H1 (cell line): ENCODE measurements at regions not wholly inside any gene's neighbourhood (a gene's known extent, or its start where the extent isn't known, plus 50 kb on each side); places are given as distances from the start of the nearest gene placed in this dataset.
A peak's percentile ranks its signal among the peaks of the same experiment; 100 is the strongest.

Experiments used
- CTCF ChIA-PET: fragments of 300-600 bp; sonication (Branson Sonifier 250); formaldehyde crosslinking; loops from one replicate; lab custom pipeline; 2021; ENCODE audit not compliant: partially characterized antibody; lab: Charles Lee
- POLR2A ChIA-PET: fragments of 300-600 bp; sonication (Branson Sonifier 250); formaldehyde crosslinking; loops from one replicate; lab custom pipeline; 2021; ENCODE audit warnings: inconsistent platforms; ENCODE audit not compliant: partially characterized antibody; lab: Charles Lee
- DNase-seq, 2 experiments: peaks; one replicate each; pipeline versions ENCODE4 v3.0.0 to v3.0.0-alpha.2; 2010 to 2022; ENCODE audit warnings: low spot score in 2 of 2, low read depth in 1 of 2, mixed read lengths in 1 of 2
- FAIRE-seq: peaks from 2 replicates; lab custom pipeline; 2011; peaks lifted over from hg19 to GRCh38; lab: Jason Lieb, UNC
- H2AFZ ChIP-seq: 2 replicates; pipeline ENCODE4 v1.8.1; 2012; ENCODE audit warnings: low read length, inconsistent platforms
- H2AK5ac ChIP-seq: 2 replicates; pipeline ENCODE4 v1.6.1; 2013; ENCODE audit warnings: low read depth, low read length
- H2BK120ac ChIP-seq: replicated peaks from 2 replicates; pipeline ENCODE3; 2013; ENCODE audit warnings: low read depth, low read length, inconsistent platforms
- H2BK12ac ChIP-seq: 2 replicates; pipeline ENCODE4 v1.6.1; 2013; ENCODE audit warnings: low read depth, low read length
- H2BK15ac ChIP-seq: 2 replicates; pipeline ENCODE4 v1.6.1; 2013; ENCODE audit warnings: low read length
- H2BK20ac ChIP-seq: 2 replicates; pipeline ENCODE4 v1.6.1; 2013; ENCODE audit warnings: low read length
- H2BK5ac ChIP-seq: 2 replicates; pipeline ENCODE4 v1.6.1; 2013; ENCODE audit warnings: low read depth, low read length
- H3K14ac ChIP-seq: 2 replicates; pipeline ENCODE4 v1.6.1; 2013; ENCODE audit warnings: inconsistent platforms; ENCODE audit not compliant: insufficient read length
- H3K18ac ChIP-seq: 2 replicates; pipeline ENCODE4 v1.6.1; 2013; ENCODE audit warnings: low read length; ENCODE audit errors: extremely low read depth
- H3K23ac ChIP-seq: 2 replicates; pipeline ENCODE4 v1.6.1; 2013; ENCODE audit warnings: inconsistent platforms; ENCODE audit not compliant: insufficient read length
- H3K23me2 ChIP-seq: 2 replicates; pipeline ENCODE4 v1.6.1; 2013; ENCODE audit warnings: low read depth, low read length
- H3K27ac ChIP-seq: 2 replicates; pipeline ENCODE4 v1.6.1; 2011; ENCODE audit warnings: low read depth, low read length, inconsistent platforms
- H3K27me3 ChIP-seq, 4 experiments: replicated peaks in 1 of 4; 1 replicate in 1 of 4; 2 replicates in 3 of 4; pipeline versions ENCODE4 v1.6.1 to v1.8.1; 2011 to 2013; ENCODE audit warnings: low read length in 3 of 4, mild to moderate bottlenecking in 3 of 4, inconsistent platforms in 2 of 4, mixed read lengths in 2 of 4, moderate library complexity in 1 of 4; ENCODE audit not compliant: control insufficient read depth in 3 of 4, insufficient read depth in 3 of 4; ENCODE audit errors: extremely low read depth in 1 of 4
- H3K36me3 ChIP-seq, 4 experiments: 2 replicates each; pipeline versions ENCODE4 v1.6.1 to v1.8.1; 2011 to 2013; ENCODE audit warnings: mild to moderate bottlenecking in 4 of 4, low read length in 3 of 4, moderate library complexity in 2 of 4, control low read depth in 1 of 4, inconsistent platforms in 1 of 4; ENCODE audit not compliant: insufficient read depth in 4 of 4, control insufficient read depth in 2 of 4
- H3K4ac ChIP-seq: replicated peaks from 2 replicates; pipeline ENCODE3; 2013; ENCODE audit warnings: low read length, low read depth, mixed read lengths, inconsistent platforms; ENCODE audit not compliant: insufficient read length
- H3K4me1 ChIP-seq, 4 experiments: replicated peaks in 1 of 4; 1 replicate in 1 of 4; 2 replicates in 3 of 4; pipeline versions ENCODE4 v1.6.1 to v1.8.1; 2011 to 2013; ENCODE audit warnings: low read length in 3 of 4, inconsistent platforms in 2 of 4, mixed read lengths in 1 of 4; ENCODE audit not compliant: insufficient read depth in 4 of 4, control insufficient read depth in 3 of 4
- H3K4me2 ChIP-seq, 2 experiments: 2 replicates each; pipeline versions ENCODE4 v1.6.1 to v1.8.1; 2011 to 2013; ENCODE audit warnings: low read depth in 2 of 2, low read length in 2 of 2, control low read depth in 1 of 2, inconsistent platforms in 1 of 2, mild to moderate bottlenecking in 1 of 2; ENCODE audit not compliant: insufficient read depth in 1 of 2
- H3K4me3 ChIP-seq, 4 experiments: fragments of 200-600, 300-600 bp in 1 of 4; sonication (generic), shearing (Covaris generic), sonication (Bioruptor Twin) in 1 of 4; 2 replicates each; pipeline versions ENCODE4 v1.5.1 to v1.8.1; 2011 to 2016; ENCODE audit warnings: low read length in 4 of 4, low read depth in 3 of 4, control low read depth in 2 of 4, inconsistent platforms in 2 of 4, mild to moderate bottlenecking in 2 of 4, mixed read lengths in 1 of 4, moderate library complexity in 1 of 4; ENCODE audit not compliant: insufficient read depth in 2 of 4; ENCODE audit errors: extremely low read depth in 1 of 4
- H3K56ac ChIP-seq: replicated peaks from 2 replicates; pipeline ENCODE3; 2013; ENCODE audit warnings: low read depth, mild to moderate bottlenecking, mixed read lengths, low read length, inconsistent platforms; ENCODE audit not compliant: insufficient read length
- H3K79me1 ChIP-seq: 2 replicates; pipeline ENCODE4 v1.6.1; 2013; ENCODE audit warnings: low read depth, low read length, control low read depth
- H3K79me2 ChIP-seq, 2 experiments: 2 replicates each; pipeline versions ENCODE4 v1.6.1 to v1.8.1; 2012 to 2013; ENCODE audit warnings: low read length in 2 of 2, mild to moderate bottlenecking in 2 of 2, inconsistent platforms in 1 of 2; ENCODE audit not compliant: insufficient read depth in 2 of 2, control insufficient read depth in 1 of 2
- H3K9ac ChIP-seq, 4 experiments: replicated peaks in 1 of 4; 1 replicate in 1 of 4; 2 replicates in 3 of 4; pipeline versions ENCODE4 v1.6.1 to v1.8.1; 2011 to 2013; ENCODE audit warnings: low read depth in 3 of 4, low read length in 3 of 4, control low read depth in 2 of 4, mild to moderate bottlenecking in 2 of 4, moderate library complexity in 2 of 4, inconsistent platforms in 1 of 4; ENCODE audit errors: extremely low read depth in 1 of 4
- H3K9me3 ChIP-seq, 2 experiments: 2 replicates each; pipeline versions ENCODE4 v1.6.1 to v1.8.1; 2012 to 2013; ENCODE audit warnings: mild to moderate bottlenecking in 2 of 2, moderate library complexity in 2 of 2, control low read depth in 1 of 2, inconsistent platforms in 1 of 2, low read depth in 1 of 2, low read length in 1 of 2, mixed read lengths in 1 of 2; ENCODE audit not compliant: insufficient read depth in 2 of 2
- H4K20me1 ChIP-seq, 2 experiments: replicated peaks in 1 of 2; 2 replicates each; pipeline versions ENCODE3 to v1.8.1; 2011 to 2013; ENCODE audit warnings: inconsistent platforms in 2 of 2, low read length in 2 of 2, mild to moderate bottlenecking in 1 of 2; ENCODE audit not compliant: insufficient read depth in 2 of 2, control insufficient read depth in 1 of 2
- H4K5ac ChIP-seq: 2 replicates; pipeline ENCODE4 v1.6.1; 2013; ENCODE audit warnings: low read length, low read depth, mixed read lengths, inconsistent platforms; ENCODE audit not compliant: insufficient read length
- H4K8ac ChIP-seq: 2 replicates; pipeline ENCODE4 v1.8.0; 2013; ENCODE audit warnings: mild to moderate bottlenecking, moderate library complexity, low read length, inconsistent platforms; ENCODE audit not compliant: insufficient read depth; ENCODE audit errors: extremely low read depth
- H4K91ac ChIP-seq: replicated peaks from 2 replicates; pipeline ENCODE3; 2013; ENCODE audit warnings: low read length, mixed read lengths, inconsistent platforms; ENCODE audit not compliant: insufficient read length
- RAD21 ChIP-seq, 2 experiments: IDR thresholded peaks in 1 of 2; conservative IDR thresholded peaks in 1 of 2; 2 replicates each; pipeline ENCODE4 v1.6.1; 2011; ENCODE audit warnings: low read depth in 2 of 2, low read length in 2 of 2, improper control_type of control experiment in 1 of 2, inconsistent platforms in 1 of 2, mild to moderate bottlenecking in 1 of 2, moderate library complexity in 1 of 2
- SIRT6 ChIP-seq: IDR thresholded peaks from one replicate; pipeline ENCODE4 v1.7.1; 2012; ENCODE audit warnings: low read length, inconsistent platforms
- WGBS, 2 experiments: shearing (Covaris generic) in 1 of 2; methylation state at CpG; one replicate each; pipeline versions ENCODE4 v1.1.6 to v1.1.7; 2013 to 2015; ENCODE audit warnings: low lambda C conversion rate in 2 of 2, mixed read lengths in 2 of 2, inconsistent platforms in 1 of 2, low coverage in 1 of 2, missing lambda C conversion rate in 1 of 2; ENCODE audit not compliant: insufficient replicate concordance in 2 of 2, insufficient coverage in 1 of 2, insufficient read length in 1 of 2; ENCODE audit errors: extremely low coverage in 1 of 2, missing lambda C conversion rate in 1 of 2; 5-methylcytosine and 5-hydroxymethylcytosine counted together

DNA sequence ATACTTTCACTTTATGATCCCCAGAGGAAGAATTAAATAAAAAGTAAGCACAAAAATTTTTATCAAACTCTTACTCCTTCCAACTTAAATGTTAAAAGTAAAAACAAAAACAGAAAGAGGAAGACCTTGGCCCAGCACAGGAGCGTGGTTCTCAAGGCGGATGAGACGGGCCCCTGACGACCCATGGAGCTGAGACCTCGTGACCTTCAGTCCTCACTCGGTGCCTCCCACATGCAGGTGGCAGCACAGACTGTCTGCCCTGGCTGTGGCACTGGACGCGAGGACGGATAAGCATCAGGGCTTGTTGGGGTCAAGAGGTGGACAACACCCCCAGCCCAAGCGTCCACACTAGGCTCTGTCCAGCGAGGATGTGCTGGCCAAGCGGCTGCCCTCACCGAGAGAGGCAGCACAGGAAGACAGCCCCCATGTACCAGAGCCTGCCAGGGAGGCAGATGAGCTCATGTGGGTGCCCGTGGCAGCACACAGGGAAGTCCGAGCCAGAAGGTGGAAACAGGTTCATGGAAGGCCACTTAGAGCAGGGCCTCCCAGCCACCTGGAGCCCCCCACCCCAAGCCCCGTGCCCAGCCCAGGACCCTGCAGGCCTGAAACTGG is 1389.8 kb downstream of the TBC1D22A start:
- Histone ChIP-seq H4K20me1 (peaks cover 0 to 1% of the 10 kb centered on the region in 2 experiments), H3K23me2 (no peaks in the 10 kb centered on the region), H2AFZ (no peak overlapping the region), H4K91ac (no peak overlapping the region), H3K36me3 (no peaks in the 10 kb centered on the region), H2BK15ac (no peak overlapping the region), H2BK20ac (no peak overlapping the region), H3K4ac (no peak overlapping the region), H3K4me2 (no peak overlapping the region), H3K79me2 (no peaks in the 10 kb centered on the region), H3K4me3 (no peak overlapping the region), H3K27me3 (peaks cover 0 to 5% (median 2%) of the 10 kb centered on the region in 4 experiments; a peak in 2 of 7 replicates), H3K27ac (no peak overlapping the region), H3K79me1 (no peaks in the 10 kb centered on the region), H4K5ac (no peak overlapping the region), H3K4me1 (peaks cover 0 to 7% (median 4%) of the 10 kb centered on the region in 4 experiments; a peak in 4 of 7 replicates), H2BK12ac (no peak overlapping the region), H2BK120ac (no peak overlapping the region), H3K56ac (no peak overlapping the region), H2AK5ac (no peak overlapping the region), H3K18ac (no peak overlapping the region), H3K9me3 (no peaks in the 10 kb centered on the region), H2BK5ac (no peak overlapping the region), H4K8ac (no peak overlapping the region), H3K9ac (no peak overlapping the region), H3K23ac (no peak overlapping the region), H3K14ac (no peak overlapping the region)
- FAIRE-seq, result no peak
- DNase-seq, result no peak
- ChIA-PET CTCF (interaction anchor here (1.5 kb wide), 1 partner anchor 10 kb away, joined by 4 read pairs; no protein-coding TSS in a partner anchor), POLR2A (interaction anchor here (1.3 kb wide), 1 partner anchor 10 kb away, joined by 3 read pairs; no protein-coding TSS in a partner anchor)
- WGBS, 2 experiments, result 89% methylated on average over 15 of the region's 16 CpGs; no CpG with 5 or more reads in 1 of the 2 experiments
- 0 out of 4 replicates have a peak, but pooled peaks of 1 of the 2 experiments have one; percentile 4 for TF ChIP-seq RAD21 (IDR thresholded peaks at IDR 0.05 in 1 of 2, conservative IDR thresholded peaks at IDR 0.05 in 1 of 2; ENCODE audit: low read depth in 2 of 2, low read length in 2 of 2)
- TF ChIP-seq SIRT6, result no peak
